OCI-LY7 (cell line): ENCODE measurements at regions not wholly inside any gene's neighbourhood (a gene's known extent, or its start where the extent isn't known, plus 50 kb on each side); places are given as distances from the start of the nearest gene placed in this dataset.

Experiments used
- BruUV-seq: library from RNA; stranded (reverse); fragments of 400-500 nt; replicated peaks from 2 replicates; lab custom pipeline; 2021; lab: Mats Ljungman, UMichigan
- CTCF ChIA-PET: fragments of 300-600 bp; sonication (Branson Sonifier 250); formaldehyde crosslinking; loops from one replicate; lab custom pipeline; 2022; ENCODE audit warnings: antibody characterized with exemption; ENCODE audit not compliant: unreplicated experiment; lab: Charles Lee
- POLR2A ChIA-PET: fragments of 300-600 bp; sonication (Branson Sonifier 250); formaldehyde crosslinking; loops from one replicate; lab custom pipeline; 2022; ENCODE audit warnings: antibody characterized with exemption; lab: Charles Lee
- DNase-seq: peaks from one replicate; pipeline ENCODE4 v3.0.0-alpha.2; 2015; ENCODE audit warnings: low spot score
- H2AFZ ChIP-seq: fragments of 200-600 bp; sonication (generic), shearing (Covaris generic); 2 replicates; pipeline ENCODE4 v1.6.1; 2014; ENCODE audit warnings: mild to moderate bottlenecking, antibody characterized with exemption, low read length, moderate library complexity
- H3K27ac ChIP-seq: fragments of 200-600 bp; sonication (generic); 2 replicates; pipeline ENCODE4 v1.5.1; 2014; ENCODE audit warnings: mixed run types, low read depth, mild to moderate bottlenecking, moderate library complexity, low read length, inconsistent platforms; ENCODE audit not compliant: poor library complexity, severe bottlenecking
- H3K36me3 ChIP-seq: fragments of 200-600 bp; sonication (generic); 2 replicates; pipeline ENCODE4 v1.6.1; 2014; ENCODE audit warnings: mild to moderate bottlenecking, antibody characterized with exemption, low read length, moderate library complexity, mixed read lengths; ENCODE audit not compliant: insufficient read depth
- H3K4me1 ChIP-seq: fragments of 200-600 bp; sonication (generic); 2 replicates; pipeline ENCODE4 v1.5.1; 2014; ENCODE audit warnings: mild to moderate bottlenecking, low read length; ENCODE audit not compliant: insufficient read depth, poor library complexity, severe bottlenecking
- H3K4me2 ChIP-seq: fragments of 200-600 bp; sonication (generic); 2 replicates; pipeline ENCODE4 v1.6.1; 2014; ENCODE audit warnings: mild to moderate bottlenecking, low read length
- H3K4me3 ChIP-seq: fragments of 200-600 bp; sonication (generic); 2 replicates; pipeline ENCODE4 v1.5.1; 2014; ENCODE audit warnings: mild to moderate bottlenecking, low read depth, low read length; ENCODE audit not compliant: poor library complexity, severe bottlenecking
- H3K79me2 ChIP-seq: fragments of 200-600 bp; sonication (generic); 2 replicates; pipeline ENCODE4 v1.6.1; 2016; ENCODE audit warnings: low read depth, mild to moderate bottlenecking, low read length, moderate library complexity, mixed read lengths; ENCODE audit not compliant: insufficient read depth
- H3K9me2 ChIP-seq: fragments of 200-600 bp; sonication (generic); 2 replicates; pipeline ENCODE4 v1.6.1; 2016; ENCODE audit warnings: mild to moderate bottlenecking, low read length, mixed read lengths; ENCODE audit not compliant: insufficient read depth
- H3K9me3 ChIP-seq: fragments of 200-600 bp; sonication (generic); 2 replicates; pipeline ENCODE4 v1.6.1; 2014; ENCODE audit warnings: mild to moderate bottlenecking, mixed run types, low read length, mixed read lengths
- H4K20me1 ChIP-seq: fragments of 200-600 bp; sonication (generic); 2 replicates; pipeline ENCODE4 v1.6.1; 2014; ENCODE audit warnings: mild to moderate bottlenecking, antibody characterized with exemption, low read length, moderate library complexity, mixed read lengths; ENCODE audit not compliant: insufficient read depth
- EZH2phosphoT487 ChIP-seq: fragments of 200-600 bp; sonication (generic); IDR thresholded peaks from 2 replicates; pipeline ENCODE4 v1.6.1; 2018; ENCODE audit warnings: low read depth, borderline replicate concordance, mild to moderate bottlenecking, mixed run types, antibody characterized with exemption, low read length, moderate library complexity, mixed read lengths
- intact Hi-C: fragments of 100-400 bp; cut with micrococcal nuclease; formaldehyde crosslinking; loops from one replicate; pipeline ENCODE4 v1.10.0; 2022; ENCODE audit not compliant: unreplicated experiment
- TF ChIP-seq, protein P1 (sequence below): fragments of 200-600 bp; sonication (generic); conservative IDR thresholded peaks from 2 replicates; pipeline ENCODE4 v1.5.1; 2014; ENCODE audit warnings: mild to moderate bottlenecking, antibody characterized with exemption, low read length, moderate library complexity, mixed read lengths

DNA sequence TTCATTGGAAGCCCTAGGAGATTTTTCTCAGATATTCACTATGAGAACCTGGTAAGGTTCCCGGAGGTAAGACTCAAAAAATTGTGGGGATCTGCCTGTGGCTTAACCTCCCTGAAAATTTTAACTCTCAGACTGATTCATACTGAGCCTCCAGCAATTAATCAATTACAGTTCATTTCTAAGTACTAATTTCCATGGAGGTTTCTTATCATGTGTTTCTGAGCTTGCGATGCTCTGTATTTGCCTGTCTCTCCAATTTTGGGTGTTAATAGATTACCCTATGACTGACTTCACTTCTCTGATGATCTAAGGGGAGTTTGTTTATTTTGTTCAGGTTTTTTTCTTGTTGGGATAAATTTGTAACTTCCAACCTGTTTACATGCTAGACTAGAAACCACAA is 215.4 kb upstream of the TMEM196 start:
- ChIA-PET CTCF (no interaction called here), POLR2A (no interaction called here)
- Histone ChIP-seq H3K4me2 (no peak overlapping the region), H2AFZ (no peak overlapping the region), H3K36me3 (no peaks in the 10 kb centered on the region), H3K9me2 (no peaks in the 10 kb centered on the region), H4K20me1 (no peaks in the 10 kb centered on the region), H3K9me3 (no peaks in the 10 kb centered on the region), H3K4me1 (no peaks in the 10 kb centered on the region), H3K4me3 (no peak overlapping the region), H3K27ac (no peak overlapping the region), H3K79me2 (no peaks in the 10 kb centered on the region)
- no peak for TF ChIP-seq EZH2phosphoT487
- TF ChIP-seq, protein P1, sequence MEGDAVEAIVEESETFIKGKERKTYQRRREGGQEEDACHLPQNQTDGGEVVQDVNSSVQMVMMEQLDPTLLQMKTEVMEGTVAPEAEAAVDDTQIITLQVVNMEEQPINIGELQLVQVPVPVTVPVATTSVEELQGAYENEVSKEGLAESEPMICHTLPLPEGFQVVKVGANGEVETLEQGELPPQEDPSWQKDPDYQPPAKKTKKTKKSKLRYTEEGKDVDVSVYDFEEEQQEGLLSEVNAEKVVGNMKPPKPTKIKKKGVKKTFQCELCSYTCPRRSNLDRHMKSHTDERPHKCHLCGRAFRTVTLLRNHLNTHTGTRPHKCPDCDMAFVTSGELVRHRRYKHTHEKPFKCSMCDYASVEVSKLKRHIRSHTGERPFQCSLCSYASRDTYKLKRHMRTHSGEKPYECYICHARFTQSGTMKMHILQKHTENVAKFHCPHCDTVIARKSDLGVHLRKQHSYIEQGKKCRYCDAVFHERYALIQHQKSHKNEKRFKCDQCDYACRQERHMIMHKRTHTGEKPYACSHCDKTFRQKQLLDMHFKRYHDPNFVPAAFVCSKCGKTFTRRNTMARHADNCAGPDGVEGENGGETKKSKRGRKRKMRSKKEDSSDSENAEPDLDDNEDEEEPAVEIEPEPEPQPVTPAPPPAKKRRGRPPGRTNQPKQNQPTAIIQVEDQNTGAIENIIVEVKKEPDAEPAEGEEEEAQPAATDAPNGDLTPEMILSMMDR: no peak
- intact Hi-C loops: no loop called here
- DNase-seq: no peak
- no TSS peak for BruUV-seq

- Histone ChIP-seq H3K4me3 (no peak overlapping the region), H2AFZ (no peak overlapping the region), H3K9me2 (no peaks in the 10 kb centered on the region), H3K4me2 (no peak overlapping the region), H3K4me1 (no peaks in the 10 kb centered on the region), H3K36me3 (no peaks in the 10 kb centered on the region), H4K20me1 (no peaks in the 10 kb centered on the region), H3K9me3 (no peaks in the 10 kb centered on the region), H3K79me2 (no peaks in the 10 kb centered on the region), H3K27ac (no peak overlapping the region)
- intact Hi-C loops: loop anchor here (5.0 kb wide), 3 partner anchors 188 to 613 kb away; no protein-coding TSS in a partner anchor
- ChIA-PET CTCF (no interaction called here), POLR2A (no interaction called here)
- no peak for TF ChIP-seq EZH2phosphoT487
- TF ChIP-seq, protein P1: 0 out of 2 replicates have a peak, but pooled peaks have one; percentile 34
- BruUV-seq: no TSS peak
- peak; percentile 16 for DNase-seq
These were observed 210.8 kb upstream of the TMEM196 start for GRCh38 chr7:19984231-19984632.
